Medulla oblongata (tissue), 1 donor: ENCODE measurements at regions not wholly inside any gene's neighbourhood (a gene's known extent, or its start where the extent isn't known, plus 50 kb on each side); places are given as distances from the start of the nearest gene placed in this dataset.
"Not testable (repeated sequence)": the region's sequence is repeated elsewhere in the genome, so short reads cannot be mapped to it uniquely, and the experiment has no call there.

ENCODE experiments used
- DNase-seq: peaks from one replicate; pipeline ENCODE4 v3.0.0-alpha.2; 2015; ENCODE audit errors: extremely low spot score

GRCh38 chr4:170705907-170706306, 616.2 kb upstream of the AADAT start:
- DNase-seq = no peak

- DNase-seq = no peak
Observed at GRCh38 chr4:170700064-170700463, 610.3 kb upstream of the AADAT start.

GRCh38 chr4:170698334-170698733, 608.6 kb upstream of the AADAT start:
- DNase-seq = no peak

- no peak for DNase-seq
Observed at GRCh38 chr4:170697845-170698244, 608.1 kb upstream of the AADAT start.

GRCh38 chr4:170697045-170697444, 607.3 kb upstream of the AADAT start:
- no peak for DNase-seq

- no peak for DNase-seq
Observed at GRCh38 chr4:170691168-170691567, 601.4 kb upstream of the AADAT start.

GRCh38 chr4:170687751-170688150, 598.0 kb upstream of the AADAT start:
- DNase-seq = no peak

- not testable (repeated sequence) for DNase-seq
Observed at GRCh38 chr4:170685701-170686100, 595.9 kb upstream of the AADAT start.

- no peak for DNase-seq
Observed at GRCh38 chr4:170682558-170683294, 593.0 kb upstream of the AADAT start.

GRCh38 chr4:170682087-170682486, 592.3 kb upstream of the AADAT start:
- DNase-seq = not testable (repeated sequence)

- no peak for DNase-seq
Observed at GRCh38 chr4:170675568-170676262, 586.0 kb upstream of the AADAT start.

- DNase-seq = no peak
Observed at GRCh38 chr4:170674176-170674575, 584.4 kb upstream of the AADAT start.

GRCh38 chr4:170672381-170672965, 582.7 kb upstream of the AADAT start:
- no peak for DNase-seq

GRCh38 chr4:170671171-170671570, 581.4 kb upstream of the AADAT start:
- DNase-seq = no peak

- DNase-seq = no peak
Observed at GRCh38 chr4:170667814-170668213, 578.1 kb upstream of the AADAT start.

GRCh38 chr4:170666909-170667308, 577.2 kb upstream of the AADAT start:
- no peak for DNase-seq

- DNase-seq = no peak
Observed at GRCh38 chr4:170662250-170662649, 572.5 kb upstream of the AADAT start.

GRCh38 chr4:170657761-170658160, 568.0 kb upstream of the AADAT start:
- DNase-seq = no peak

GRCh38 chr4:170656506-170656905, 566.8 kb upstream of the AADAT start:
- DNase-seq = no peak

- no peak for DNase-seq
Observed at GRCh38 chr4:170652571-170652970, 562.8 kb upstream of the AADAT start.

GRCh38 chr4:170651786-170652185, 562.0 kb upstream of the AADAT start:
- DNase-seq = no peak

GRCh38 chr4:170627418-170627817, 537.7 kb upstream of the AADAT start:
- no peak for DNase-seq

GRCh38 chr4:170623899-170624298, 534.1 kb upstream of the AADAT start:
- DNase-seq = no peak
